ENCODE measurements at regions not wholly inside any gene's neighbourhood (a gene's known extent, or its start where the extent isn't known, plus 50 kb on each side); places are given as distances from the start of the nearest gene placed in this dataset.

- POLR2A ChIA-PET: no interaction called here
- no peak overlapping the region for H3K27ac Mint-ChIP-seq
- Histone ChIP-seq H3K36me3 (ENCODE audit: insufficient read depth, low read length) (no peaks in the 10 kb centered on the region), H3K4me3 (ENCODE audit: low read length) (no peak overlapping the region), H3K27ac (ENCODE audit: low read depth, low read length) (no peak overlapping the region), H3K27me3 (ENCODE audit: insufficient read depth, low read length, poor library complexity, severe bottlenecking) (no peaks in the 10 kb centered on the region), H3K4me1 (ENCODE audit: insufficient read depth, low read length) (no peaks in the 10 kb centered on the region), H3K9me3 (ENCODE audit: low read length) (no peaks in the 10 kb centered on the region)
- no peak overlapping the region for H3K4me3 Mint-ChIP-seq
- H3K36me3 Mint-ChIP-seq: no peaks in the 10 kb centered on the region
- peaks cover 6 to 16% (median 10%) of the 10 kb centered on the region in 5 donors for H3K9me3 Mint-ChIP-seq
- CTCF ChIA-PET: no interaction called here
- no peak for DNase-seq
- H3K27me3 Mint-ChIP-seq: peaks cover 0 to 1% of the 10 kb centered on the region in 2 donors
- H3K4me1 Mint-ChIP-seq: no peaks in the 10 kb centered on the region
Observed at GRCh38 chr20:21941941-21942805, 236.7 kb downstream of the PAX1 start.

- POLR2A ChIA-PET: no interaction called here
- no peaks in the 10 kb centered on the region for H3K4me1 Mint-ChIP-seq
- no peaks in the 10 kb centered on the region for H3K9me3 ChIP-seq (ENCODE audit: low read length)
- H3K36me3 Mint-ChIP-seq: no peaks in the 10 kb centered on the region
- H3K27me3 Mint-ChIP-seq: peaks cover 0 to 1% of the 10 kb centered on the region in 2 donors
- H3K4me3 ChIP-seq (ENCODE audit: low read length): no peak overlapping the region
- CTCF ChIA-PET: no interaction called here
- no peak for DNase-seq
- no peak overlapping the region for H3K4me3 Mint-ChIP-seq
- H3K27me3 ChIP-seq (ENCODE audit: insufficient read depth, low read length, poor library complexity, severe bottlenecking): no peaks in the 10 kb centered on the region
- no peaks in the 10 kb centered on the region for H3K4me1 ChIP-seq (ENCODE audit: insufficient read depth, low read length)
- peaks cover 0 to 8% (median 2%) of the 10 kb centered on the region in 5 donors for H3K9me3 Mint-ChIP-seq
- no peak overlapping the region for H3K27ac Mint-ChIP-seq
- no peak overlapping the region for H3K27ac ChIP-seq (ENCODE audit: low read depth, low read length)
- no peaks in the 10 kb centered on the region for H3K36me3 ChIP-seq (ENCODE audit: insufficient read depth, low read length)
Observed at GRCh38 chr20:21936720-21937380, 231.4 kb downstream of the PAX1 start.

- Mint-ChIP-seq H3K4me1 (no peaks in the 10 kb centered on the region), H3K36me3 (no peaks in the 10 kb centered on the region), H3K27me3 (peaks cover 0 to 1% of the 10 kb centered on the region in 2 donors), H3K9me3 (peaks cover 0 to 8% (median 4%) of the 10 kb centered on the region in 5 donors), H3K27ac (no peak overlapping the region), H3K4me3 (no peak overlapping the region)
- ChIA-PET CTCF (no interaction called here), POLR2A (no interaction called here)
- H3K27me3 ChIP-seq (ENCODE audit: insufficient read depth, low read length, poor library complexity, severe bottlenecking): no peaks in the 10 kb centered on the region
- no peaks in the 10 kb centered on the region for H3K36me3 ChIP-seq (ENCODE audit: insufficient read depth, low read length)
- no peak overlapping the region for H3K27ac ChIP-seq (ENCODE audit: low read depth, low read length)
- no peaks in the 10 kb centered on the region for H3K9me3 ChIP-seq (ENCODE audit: low read length)
- no peaks in the 10 kb centered on the region for H3K4me1 ChIP-seq (ENCODE audit: insufficient read depth, low read length)
- H3K4me3 ChIP-seq (ENCODE audit: low read length): no peak overlapping the region
- DNase-seq: no peak
Observed at GRCh38 chr20:21936261-21936660, 230.8 kb downstream of the PAX1 start.

GRCh38 chr20:21933526-21933925 is 228.1 kb downstream of the PAX1 start:
- DNase-seq: no peak
- no peak overlapping the region for H3K4me3 Mint-ChIP-seq
- H3K4me1 Mint-ChIP-seq: no peaks in the 10 kb centered on the region
- peaks cover 0 to 8% (median 2%) of the 10 kb centered on the region in 5 donors for H3K9me3 Mint-ChIP-seq
- H3K36me3 Mint-ChIP-seq: no peaks in the 10 kb centered on the region
- no peaks in the 10 kb centered on the region for H3K4me1 ChIP-seq (ENCODE audit: insufficient read depth, low read length)
- ChIA-PET POLR2A (no interaction called here), CTCF (no interaction called here)
- no peak overlapping the region for H3K4me3 ChIP-seq (ENCODE audit: low read length)
- H3K27me3 Mint-ChIP-seq: no peaks in the 10 kb centered on the region
- no peak overlapping the region for H3K27ac Mint-ChIP-seq
- H3K36me3 ChIP-seq (ENCODE audit: insufficient read depth, low read length): no peaks in the 10 kb centered on the region
- no peaks in the 10 kb centered on the region for H3K27me3 ChIP-seq (ENCODE audit: insufficient read depth, low read length, poor library complexity, severe bottlenecking)
- no peaks in the 10 kb centered on the region for H3K9me3 ChIP-seq (ENCODE audit: low read length)
- no peak overlapping the region for H3K27ac ChIP-seq (ENCODE audit: low read depth, low read length)

GRCh38 chr20:21921251-21921650 is 215.8 kb downstream of the PAX1 start:
- H3K27ac Mint-ChIP-seq: no peak overlapping the region
- ChIA-PET CTCF (no interaction called here), POLR2A (no interaction called here)
- DNase-seq: no peak
- Histone ChIP-seq H3K9me3 (ENCODE audit: low read length) (no peaks in the 10 kb centered on the region), H3K4me1 (ENCODE audit: insufficient read depth, low read length) (no peaks in the 10 kb centered on the region), H3K27ac (ENCODE audit: low read depth, low read length) (no peak overlapping the region), H3K36me3 (ENCODE audit: insufficient read depth, low read length) (no peaks in the 10 kb centered on the region), H3K27me3 (ENCODE audit: insufficient read depth, low read length, poor library complexity, severe bottlenecking) (no peaks in the 10 kb centered on the region), H3K4me3 (ENCODE audit: low read length) (no peak overlapping the region)
- H3K4me1 Mint-ChIP-seq: no peaks in the 10 kb centered on the region
- H3K9me3 Mint-ChIP-seq: peaks cover 4 to 26% (median 14%) of the 10 kb centered on the region in 5 donors
- no peak overlapping the region for H3K4me3 Mint-ChIP-seq
- H3K36me3 Mint-ChIP-seq: no peaks in the 10 kb centered on the region
- no peaks in the 10 kb centered on the region for H3K27me3 Mint-ChIP-seq

DNA sequence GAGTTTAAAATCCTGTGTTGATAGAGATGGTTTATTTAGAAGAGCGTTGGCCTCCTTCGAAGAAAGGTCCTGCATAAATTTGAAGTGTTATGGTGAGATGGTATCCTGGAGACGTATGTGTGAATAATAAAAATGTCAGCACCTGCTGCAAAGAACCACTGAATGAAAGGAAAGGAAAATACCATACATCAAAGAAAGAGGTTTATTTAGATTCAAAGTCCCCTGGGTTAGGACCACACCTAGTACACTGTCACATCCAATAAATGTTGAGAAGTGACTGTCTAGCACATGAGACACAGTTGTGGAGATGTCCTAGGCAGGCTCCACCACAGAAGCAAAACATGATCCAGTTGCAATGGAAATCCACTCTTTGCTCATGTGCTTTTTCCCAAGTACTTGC is 214.7 kb downstream of the PAX1 start:
- Mint-ChIP-seq H3K27ac (no peak overlapping the region), H3K9me3 (peaks cover 4 to 21% (median 11%) of the 10 kb centered on the region in 5 donors), H3K27me3 (no peaks in the 10 kb centered on the region), H3K4me3 (no peak overlapping the region), H3K36me3 (no peaks in the 10 kb centered on the region), H3K4me1 (no peaks in the 10 kb centered on the region)
- no peaks in the 10 kb centered on the region for H3K9me3 ChIP-seq (ENCODE audit: low read length)
- H3K27me3 ChIP-seq (ENCODE audit: insufficient read depth, low read length, poor library complexity, severe bottlenecking): no peaks in the 10 kb centered on the region
- no peak for DNase-seq
- H3K36me3 ChIP-seq (ENCODE audit: insufficient read depth, low read length): no peaks in the 10 kb centered on the region
- ChIA-PET POLR2A (no interaction called here), CTCF (no interaction called here)
- H3K4me1 ChIP-seq (ENCODE audit: insufficient read depth, low read length): no peaks in the 10 kb centered on the region
- H3K27ac ChIP-seq (ENCODE audit: low read depth, low read length): no peak overlapping the region
- no peak overlapping the region for H3K4me3 ChIP-seq (ENCODE audit: low read length)

GRCh38 chr20:21918398-21918797 is 212.9 kb downstream of the PAX1 start:
- no peaks in the 10 kb centered on the region for H3K4me1 Mint-ChIP-seq
- CTCF ChIA-PET: interaction anchor here (0.9 kb wide), 1 partner anchor 22 kb away, joined by 3 read pairs; no protein-coding TSS in a partner anchor

DNA sequence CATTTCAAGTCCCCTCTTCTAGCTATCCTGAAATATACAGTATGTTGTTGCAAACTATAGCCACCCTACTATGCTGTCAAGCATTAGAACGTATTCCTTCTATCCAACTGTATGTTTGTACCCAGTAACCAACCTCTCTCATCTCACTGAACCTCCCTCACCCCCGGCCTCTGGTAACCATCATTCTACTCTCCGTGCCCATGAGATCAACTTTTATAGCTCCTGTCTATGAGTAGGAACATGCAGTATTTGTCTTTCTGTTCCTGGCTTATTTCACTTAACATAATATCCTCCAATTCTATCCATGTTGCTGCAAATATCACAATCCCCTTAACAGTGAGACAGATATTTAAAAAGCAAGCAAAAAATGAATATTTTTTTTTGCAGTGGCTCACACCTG is 196.9 kb downstream of the PAX1 start:
- Histone ChIP-seq H3K4me1 (ENCODE audit: insufficient read depth, low read length) (no peaks in the 10 kb centered on the region), H3K4me3 (ENCODE audit: low read length) (no peak overlapping the region), H3K36me3 (ENCODE audit: insufficient read depth, low read length) (no peaks in the 10 kb centered on the region), H3K27me3 (ENCODE audit: insufficient read depth, low read length, poor library complexity, severe bottlenecking) (no peaks in the 10 kb centered on the region), H3K9me3 (ENCODE audit: low read length) (no peaks in the 10 kb centered on the region), H3K27ac (ENCODE audit: low read depth, low read length) (no peak overlapping the region)
- no peak for DNase-seq
- Mint-ChIP-seq H3K4me1 (no peaks in the 10 kb centered on the region), H3K27ac (no peak overlapping the region), H3K9me3 (peaks cover 11 to 19% (median 16%) of the 10 kb centered on the region in 5 donors), H3K36me3 (no peaks in the 10 kb centered on the region), H3K27me3 (no peaks in the 10 kb centered on the region), H3K4me3 (no peak overlapping the region)
- ChIA-PET POLR2A (no interaction called here), CTCF (no interaction called here)

More at GRCh38 chr20:21918398-21918797, 212.9 kb downstream of the PAX1 start:
- Mint-ChIP-seq H3K9me3 (peaks cover 2 to 14% (median 9%) of the 10 kb centered on the region in 5 donors), H3K27ac (no peak overlapping the region), H3K27me3 (no peaks in the 10 kb centered on the region), H3K4me3 (no peak overlapping the region), H3K36me3 (no peaks in the 10 kb centered on the region)
- H3K27me3 ChIP-seq (ENCODE audit: insufficient read depth, low read length, poor library complexity, severe bottlenecking): no peaks in the 10 kb centered on the region
- no peaks in the 10 kb centered on the region for H3K36me3 ChIP-seq (ENCODE audit: insufficient read depth, low read length)
- no peaks in the 10 kb centered on the region for H3K4me1 ChIP-seq (ENCODE audit: insufficient read depth, low read length)
- H3K4me3 ChIP-seq (ENCODE audit: low read length): no peak overlapping the region
- POLR2A ChIA-PET: no interaction called here
- no peak overlapping the region for H3K27ac ChIP-seq (ENCODE audit: low read depth, low read length)
- no peak for DNase-seq
- no peaks in the 10 kb centered on the region for H3K9me3 ChIP-seq (ENCODE audit: low read length)
